Activated naive CD8-positive, alpha-beta T cell (primary cell): ENCODE measurements at regions not wholly inside any gene's neighbourhood (a gene's known extent, or its start where the extent isn't known, plus 50 kb on each side); places are given as distances from the start of the nearest gene placed in this dataset.
"Not testable (repeated sequence)": the region's sequence is repeated elsewhere in the genome, so short reads cannot be mapped to it uniquely, and the experiment has no call there.

ENCODE experiments used
- H3K27ac Mint-ChIP-seq: one replicate; pipeline ENCODE4 v1.8.0; 2021; ENCODE audit warnings: mixed read lengths
- H3K27me3 Mint-ChIP-seq: one replicate; pipeline ENCODE4 v1.8.0; 2021; ENCODE audit warnings: mixed read lengths
- H3K36me3 Mint-ChIP-seq: one replicate; pipeline ENCODE4 v1.8.0; 2021; ENCODE audit warnings: mixed read lengths
- H3K4me1 Mint-ChIP-seq: one replicate; pipeline ENCODE4 v1.8.0; 2021; ENCODE audit warnings: low read depth, mixed read lengths
- H3K4me3 Mint-ChIP-seq: one replicate; pipeline ENCODE4 v1.8.0; 2021; ENCODE audit warnings: mild to moderate bottlenecking, mixed read lengths
- H3K9me3 Mint-ChIP-seq: one replicate; pipeline ENCODE4 v1.8.0; 2021; ENCODE audit warnings: low read depth, mixed read lengths

DNA sequence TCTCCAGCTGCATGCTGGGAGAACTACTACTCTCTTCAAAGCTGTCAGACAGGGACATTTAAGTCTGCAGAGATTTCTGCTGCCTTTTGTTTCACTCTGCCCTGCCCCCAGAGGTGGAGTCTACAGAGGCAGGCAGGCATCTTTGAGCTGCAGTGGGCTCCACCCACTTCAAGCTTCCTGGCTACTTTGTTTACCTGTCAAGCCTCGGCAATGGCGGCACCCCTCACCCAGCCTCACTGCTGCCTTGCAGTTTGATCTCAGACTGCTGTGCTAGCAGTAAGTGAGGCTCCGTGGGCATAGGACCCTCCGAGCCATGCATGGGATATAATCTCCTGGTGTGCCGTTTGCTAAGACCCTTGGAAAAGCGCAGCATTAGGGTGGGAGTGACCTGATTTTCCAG is 61.7 kb downstream of the DMRTA1 start:
- not testable (repeated sequence) for H3K27ac Mint-ChIP-seq, H3K36me3 Mint-ChIP-seq, H3K9me3 Mint-ChIP-seq, H3K27me3 Mint-ChIP-seq, H3K4me3 Mint-ChIP-seq, H3K4me1 Mint-ChIP-seq

GRCh38 chr9:22508790-22509189 is 62.2 kb downstream of the DMRTA1 start:
- no peaks in the 10 kb centered on the region for H3K4me1 Mint-ChIP-seq
- no peak overlapping the region for H3K4me3 Mint-ChIP-seq
- no peak overlapping the region for H3K27ac Mint-ChIP-seq
- no peaks in the 10 kb centered on the region for H3K9me3 Mint-ChIP-seq
- H3K36me3 Mint-ChIP-seq = no peaks in the 10 kb centered on the region
- H3K27me3 Mint-ChIP-seq = peaks cover 2% of the 10 kb centered on the region

DNA sequence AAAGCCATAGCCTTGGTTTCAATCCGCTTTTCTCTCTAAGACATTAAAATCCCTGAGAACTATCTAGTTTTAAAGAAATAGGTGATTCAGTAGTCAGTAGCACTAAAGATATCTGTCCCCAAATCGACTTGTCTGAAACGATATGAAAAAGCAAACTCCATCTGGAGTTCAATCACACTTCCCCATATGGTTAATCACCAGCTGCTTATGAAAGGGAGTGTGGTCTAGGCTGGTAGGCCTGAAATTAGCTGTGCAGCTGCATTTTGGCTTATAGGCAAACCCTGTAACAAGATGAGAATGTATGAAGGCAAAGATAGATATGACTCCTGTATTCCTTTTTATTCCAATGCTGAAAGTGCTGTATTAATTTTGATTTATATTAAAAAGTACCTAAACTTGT is 65.9 kb downstream of the DMRTA1 start:
- H3K27me3 Mint-ChIP-seq = peaks cover 2% of the 10 kb centered on the region
- no peak overlapping the region for H3K27ac Mint-ChIP-seq
- H3K4me1 Mint-ChIP-seq = no peaks in the 10 kb centered on the region
- H3K9me3 Mint-ChIP-seq = no peaks in the 10 kb centered on the region
- H3K36me3 Mint-ChIP-seq = no peaks in the 10 kb centered on the region
- no peak overlapping the region for H3K4me3 Mint-ChIP-seq

DNA sequence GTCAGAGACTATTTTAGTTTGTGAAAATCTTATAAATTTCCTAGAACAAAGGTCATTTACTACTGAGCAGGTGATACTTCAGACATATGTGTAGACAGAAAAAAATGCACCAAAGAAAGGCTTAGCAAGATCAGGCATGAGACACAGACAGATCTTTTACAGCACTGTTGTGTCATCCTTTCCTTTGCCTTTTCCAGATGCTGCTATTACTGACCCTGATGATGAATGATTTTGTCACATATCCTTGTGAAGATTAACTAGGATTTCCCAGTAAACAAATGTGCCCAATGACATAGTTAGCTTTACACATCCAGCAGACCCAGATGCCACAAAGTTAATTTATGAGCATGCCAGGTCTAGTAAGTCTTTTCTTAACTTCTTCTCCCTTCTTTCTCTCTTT is 68.2 kb downstream of the DMRTA1 start:
- no peaks in the 10 kb centered on the region for H3K9me3 Mint-ChIP-seq
- no peaks in the 10 kb centered on the region for H3K27me3 Mint-ChIP-seq
- no peak overlapping the region for H3K4me3 Mint-ChIP-seq
- no peaks in the 10 kb centered on the region for H3K4me1 Mint-ChIP-seq
- no peak overlapping the region for H3K27ac Mint-ChIP-seq
- no peaks in the 10 kb centered on the region for H3K36me3 Mint-ChIP-seq

GRCh38 chr9:22522206-22522740 is 75.6 kb downstream of the DMRTA1 start:
- H3K4me3 Mint-ChIP-seq = no peak overlapping the region
- no peaks in the 10 kb centered on the region for H3K36me3 Mint-ChIP-seq
- H3K27ac Mint-ChIP-seq = no peak overlapping the region
- no peaks in the 10 kb centered on the region for H3K4me1 Mint-ChIP-seq
- no peaks in the 10 kb centered on the region for H3K27me3 Mint-ChIP-seq
- peaks cover 6% of the 10 kb centered on the region for H3K9me3 Mint-ChIP-seq

DNA sequence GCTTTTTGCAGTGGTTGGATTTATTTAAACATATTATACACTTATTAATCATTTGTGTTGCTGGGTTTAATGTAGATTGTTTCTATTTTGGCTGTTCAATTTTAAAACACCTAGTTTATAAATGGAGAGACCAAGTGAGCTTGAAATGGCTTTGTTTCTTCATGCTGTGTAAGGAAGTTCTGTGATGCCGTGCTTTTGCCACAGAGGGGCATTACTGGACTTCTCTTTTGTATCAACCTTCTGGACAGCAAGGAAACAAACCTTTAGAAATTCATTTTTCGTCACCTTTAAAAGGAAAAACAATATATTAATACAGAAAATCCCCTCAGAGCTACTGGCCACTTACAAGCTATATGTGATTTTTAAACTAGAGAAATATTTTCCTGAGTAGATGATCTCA is 81.9 kb downstream of the DMRTA1 start:
- Mint-ChIP-seq H3K27me3 (peaks cover 2% of the 10 kb centered on the region), H3K9me3 (peaks cover 3% of the 10 kb centered on the region), H3K4me3 (no peak overlapping the region), H3K36me3 (no peaks in the 10 kb centered on the region), H3K27ac (no peak overlapping the region), H3K4me1 (no peaks in the 10 kb centered on the region)

- Mint-ChIP-seq H3K4me1 (no peaks in the 10 kb centered on the region), H3K27ac (no peak overlapping the region), H3K27me3 (peaks cover 2% of the 10 kb centered on the region), H3K4me3 (no peak overlapping the region), H3K9me3 (peaks cover 3% of the 10 kb centered on the region), H3K36me3 (no peaks in the 10 kb centered on the region)
Measured at GRCh38 chr9:22529426-22530199, 83.0 kb downstream of the DMRTA1 start.

DNA sequence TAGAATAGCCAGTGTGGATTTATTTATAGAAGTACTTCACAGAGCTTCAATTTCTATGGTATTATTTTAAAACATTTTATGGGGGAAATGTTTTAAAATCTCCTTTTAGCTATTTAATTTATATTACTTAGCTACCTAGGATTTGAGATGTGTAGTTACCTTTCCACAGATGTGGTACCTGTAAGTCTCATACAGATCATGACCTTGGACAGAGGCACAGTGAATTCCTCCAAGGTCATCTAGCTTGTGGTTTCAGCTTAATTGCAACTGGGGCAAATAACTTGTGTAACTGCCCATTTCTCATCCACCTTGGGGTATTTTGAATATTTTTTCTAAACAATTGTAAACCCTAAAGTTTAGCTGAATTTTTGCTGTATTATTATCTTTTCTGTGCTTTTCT is 89.2 kb downstream of the DMRTA1 start:
- Mint-ChIP-seq H3K27ac (no peak overlapping the region), H3K9me3 (peaks cover 3% of the 10 kb centered on the region), H3K4me1 (no peaks in the 10 kb centered on the region), H3K27me3 (no peaks in the 10 kb centered on the region), H3K4me3 (no peak overlapping the region), H3K36me3 (no peaks in the 10 kb centered on the region)

GRCh38 chr9:22537721-22538120 is 91.1 kb downstream of the DMRTA1 start:
- H3K9me3 Mint-ChIP-seq = no peaks in the 10 kb centered on the region
- H3K36me3 Mint-ChIP-seq = no peaks in the 10 kb centered on the region
- H3K27me3 Mint-ChIP-seq = no peaks in the 10 kb centered on the region
- no peak overlapping the region for H3K27ac Mint-ChIP-seq
- H3K4me1 Mint-ChIP-seq = no peaks in the 10 kb centered on the region
- H3K4me3 Mint-ChIP-seq = no peak overlapping the region

DNA sequence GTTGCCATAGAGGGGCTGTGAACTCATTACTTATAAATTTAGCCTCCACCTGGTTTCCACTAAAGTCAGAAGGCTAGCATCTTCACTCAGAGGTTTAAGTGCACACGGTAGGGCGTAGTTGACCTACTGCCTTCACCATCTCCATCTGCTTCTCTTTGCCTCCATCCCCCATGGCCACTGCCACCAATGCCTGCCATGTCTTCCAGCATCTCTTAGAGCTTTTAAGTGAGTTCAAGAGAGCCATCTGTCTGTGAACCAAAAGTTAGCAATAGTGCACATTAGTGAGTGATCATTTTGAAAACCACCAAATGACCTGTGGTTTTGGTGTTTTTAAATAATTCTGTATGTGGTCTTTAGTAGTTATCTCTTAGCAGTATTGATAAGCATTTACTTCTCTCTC is 102.0 kb downstream of the DMRTA1 start:
- Mint-ChIP-seq H3K36me3 (no peaks in the 10 kb centered on the region), H3K4me3 (no peak overlapping the region), H3K9me3 (no peaks in the 10 kb centered on the region), H3K27ac (no peak overlapping the region), H3K27me3 (no peaks in the 10 kb centered on the region), H3K4me1 (no peaks in the 10 kb centered on the region)

GRCh38 chr9:22574740-22575139 is 128.1 kb downstream of the DMRTA1 start:
- H3K27ac Mint-ChIP-seq = no peak overlapping the region
- H3K9me3 Mint-ChIP-seq = peaks cover 32% of the 10 kb centered on the region
- no peaks in the 10 kb centered on the region for H3K36me3 Mint-ChIP-seq
- H3K27me3 Mint-ChIP-seq = no peaks in the 10 kb centered on the region
- H3K4me1 Mint-ChIP-seq = no peaks in the 10 kb centered on the region
- no peak overlapping the region for H3K4me3 Mint-ChIP-seq

DNA sequence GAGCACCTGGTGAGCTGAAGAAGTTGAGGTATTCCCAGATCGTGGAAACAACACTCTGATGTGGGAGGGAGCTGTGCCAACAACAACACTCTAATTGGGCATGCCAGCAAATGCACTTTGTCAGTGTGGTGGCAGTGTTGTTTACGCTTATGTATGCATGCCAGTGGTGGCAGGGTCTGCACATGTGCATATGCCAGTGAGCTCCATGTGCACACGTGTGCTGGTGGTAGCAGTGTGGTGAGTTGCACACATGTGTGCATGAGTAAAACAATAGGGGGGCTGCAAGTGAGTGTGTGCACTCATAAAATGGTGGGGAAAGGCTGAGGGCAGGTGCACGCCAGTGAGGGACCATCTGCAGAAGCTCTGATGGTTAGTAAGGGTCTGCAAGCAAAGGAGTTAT is 134.2 kb downstream of the DMRTA1 start:
- H3K27ac Mint-ChIP-seq = no peak overlapping the region
- H3K4me3 Mint-ChIP-seq = no peak overlapping the region
- no peaks in the 10 kb centered on the region for H3K27me3 Mint-ChIP-seq
- peaks cover 17% of the 10 kb centered on the region for H3K9me3 Mint-ChIP-seq
- no peaks in the 10 kb centered on the region for H3K36me3 Mint-ChIP-seq
- no peaks in the 10 kb centered on the region for H3K4me1 Mint-ChIP-seq

DNA sequence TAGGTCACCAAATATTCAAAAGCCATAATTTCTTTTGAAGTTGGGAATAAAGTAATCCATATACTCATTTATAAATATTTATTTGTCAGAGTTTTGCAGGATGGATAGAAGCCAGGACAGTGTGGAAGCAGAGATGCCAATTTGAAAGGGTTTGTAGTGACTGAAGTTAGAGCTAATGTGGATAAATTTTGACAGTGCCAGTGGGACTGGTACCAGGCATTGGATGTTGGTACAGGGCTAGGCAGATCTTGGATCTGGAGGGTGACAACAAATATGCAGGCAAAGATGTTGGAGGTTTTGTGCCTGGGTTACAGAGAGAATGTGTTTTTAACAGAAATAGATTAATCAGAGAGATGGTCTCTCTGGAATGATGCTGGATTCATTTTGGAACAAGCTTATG is 135.6 kb downstream of the DMRTA1 start:
- Mint-ChIP-seq H3K27me3 (no peaks in the 10 kb centered on the region), H3K4me3 (no peak overlapping the region), H3K9me3 (peaks cover 14% of the 10 kb centered on the region), H3K27ac (no peak overlapping the region), H3K36me3 (no peaks in the 10 kb centered on the region), H3K4me1 (no peaks in the 10 kb centered on the region)

GRCh38 chr9:22588918-22589317 is 142.3 kb downstream of the DMRTA1 start:
- no peaks in the 10 kb centered on the region for H3K27me3 Mint-ChIP-seq
- peaks cover 6% of the 10 kb centered on the region for H3K9me3 Mint-ChIP-seq
- no peak overlapping the region for H3K4me3 Mint-ChIP-seq

GRCh38 chr9:22590336-22591033 is 143.9 kb downstream of the DMRTA1 start:
- H3K36me3 Mint-ChIP-seq = no peaks in the 10 kb centered on the region
- H3K27me3 Mint-ChIP-seq = no peaks in the 10 kb centered on the region
- no peaks in the 10 kb centered on the region for H3K4me1 Mint-ChIP-seq
- H3K27ac Mint-ChIP-seq = no peak overlapping the region
- H3K9me3 Mint-ChIP-seq = peaks cover 6% of the 10 kb centered on the region
- no peak overlapping the region for H3K4me3 Mint-ChIP-seq

More at GRCh38 chr9:22588918-22589317, 142.3 kb downstream of the DMRTA1 start:
- Mint-ChIP-seq H3K4me1 (no peaks in the 10 kb centered on the region), H3K27ac (no peak overlapping the region), H3K36me3 (no peaks in the 10 kb centered on the region)
